ENCODE measurements at regions not wholly inside any gene's neighbourhood (a gene's known extent, or its start where the extent isn't known, plus 50 kb on each side); places are given as distances from the start of the nearest gene placed in this dataset.

DNA sequence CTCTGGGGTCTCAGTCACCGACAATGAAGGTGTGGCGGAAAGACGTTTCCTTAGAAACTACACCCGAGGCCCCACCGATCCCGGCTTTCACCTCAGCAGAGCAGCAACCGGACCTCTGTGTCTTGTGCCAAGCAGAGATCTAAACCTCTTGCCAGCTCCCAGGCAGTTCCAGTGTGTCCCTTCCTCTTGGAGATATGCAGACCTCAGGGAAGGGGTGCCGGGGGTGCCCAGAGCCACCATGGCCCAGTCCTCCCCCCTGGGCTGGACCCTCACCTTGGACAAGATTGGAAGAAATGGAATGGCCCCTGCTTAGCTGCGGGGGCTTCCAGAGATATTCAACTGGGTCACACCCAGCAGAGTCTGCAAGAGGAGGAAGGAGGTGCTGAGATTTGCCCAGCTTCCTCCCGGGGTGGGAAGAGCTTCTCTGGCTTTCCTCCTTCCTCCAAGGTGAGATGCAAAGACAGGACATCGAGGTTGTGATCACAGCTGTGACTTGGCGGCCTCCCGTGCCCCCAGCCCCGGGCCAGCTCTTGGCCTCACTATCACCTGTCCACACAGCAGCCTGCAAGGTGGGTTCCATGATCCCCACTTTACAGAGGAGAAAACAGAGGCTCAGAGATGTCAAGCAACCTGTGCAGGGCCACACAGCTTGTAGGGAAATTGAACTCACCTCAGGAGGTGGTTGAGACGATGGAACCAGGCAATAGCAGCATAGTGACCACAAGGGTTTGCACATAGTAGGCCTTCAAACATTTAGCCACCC lies 281.7 kb upstream of the RTL1 start:
- TF ChIP-seq EZH2 (IDR thresholded peaks at IDR 0.05): no peak
- no peak for TF ChIP-seq POLR2AphosphoS5 (IDR thresholded peaks at IDR 0.05; ENCODE audit: borderline replicate concordance, low read depth, low read length)
- no peak for TF ChIP-seq FOXP2 (optimal IDR thresholded peaks at IDR 0.05; ENCODE audit: control extremely low read depth, extremely low read length, insufficient read depth)

Data from SK-N-MC (cell line).